NCI-H2227 (cell line): ENCODE measurements at regions not wholly inside any gene's neighbourhood (a gene's known extent, or its start where the extent isn't known, plus 50 kb on each side); places are given as distances from the start of the nearest gene placed in this dataset.

ENCODE experiments used
- DNase-seq: peaks from one replicate; lab custom pipeline; 2025; ENCODE audit not compliant: unreplicated experiment; lab: John Stamatoyannopoulos, UW

- DNase-seq, result no peak
Measured at GRCh38 chr10:130368761-130369560, 232.8 kb downstream of the GLRX3 start.

GRCh38 chr10:130369645-130370381 is 233.6 kb downstream of the GLRX3 start:
- DNase-seq, result no peak

DNA sequence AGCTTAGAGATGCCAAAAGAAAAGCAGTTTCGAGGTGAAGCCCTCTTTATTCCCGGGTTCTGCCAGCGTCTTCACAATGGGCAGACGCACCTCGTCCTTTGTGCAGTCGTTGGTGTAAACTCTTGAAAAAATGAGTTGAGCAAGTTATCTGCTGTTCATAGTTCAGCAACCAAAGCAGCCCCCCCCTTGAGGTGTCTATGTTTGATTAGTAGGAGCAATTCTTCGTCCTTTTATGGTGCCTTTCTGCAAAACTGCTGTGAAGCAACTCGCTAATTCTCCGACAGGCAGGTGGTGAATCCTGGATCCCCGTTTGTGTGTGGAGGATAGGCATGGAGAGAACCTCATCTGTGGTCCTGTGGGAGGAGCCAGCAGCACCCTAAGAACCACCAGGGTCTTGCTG is 234.5 kb downstream of the GLRX3 start:
- DNase-seq, result no peak

DNA sequence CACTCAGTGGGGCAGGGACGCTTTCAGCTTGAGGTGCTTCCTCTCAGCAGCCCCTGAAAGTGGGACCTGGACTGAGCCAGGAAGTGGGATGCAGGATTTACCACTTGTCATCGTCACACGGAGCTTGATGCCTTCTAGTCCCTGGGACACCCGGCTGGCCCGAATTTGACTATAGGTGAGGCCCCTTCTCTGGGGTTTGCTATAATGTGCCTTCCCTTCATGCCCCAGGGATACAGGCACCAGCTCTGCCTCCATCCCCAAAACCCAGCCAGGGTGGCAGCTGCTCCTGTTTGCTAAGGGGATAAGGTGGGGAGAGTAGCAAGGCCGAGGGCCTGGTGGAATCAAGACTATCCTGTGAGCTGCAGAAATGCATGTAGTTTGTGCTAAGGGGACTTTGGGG is 235.0 kb downstream of the GLRX3 start:
- DNase-seq, result no peak

DNA sequence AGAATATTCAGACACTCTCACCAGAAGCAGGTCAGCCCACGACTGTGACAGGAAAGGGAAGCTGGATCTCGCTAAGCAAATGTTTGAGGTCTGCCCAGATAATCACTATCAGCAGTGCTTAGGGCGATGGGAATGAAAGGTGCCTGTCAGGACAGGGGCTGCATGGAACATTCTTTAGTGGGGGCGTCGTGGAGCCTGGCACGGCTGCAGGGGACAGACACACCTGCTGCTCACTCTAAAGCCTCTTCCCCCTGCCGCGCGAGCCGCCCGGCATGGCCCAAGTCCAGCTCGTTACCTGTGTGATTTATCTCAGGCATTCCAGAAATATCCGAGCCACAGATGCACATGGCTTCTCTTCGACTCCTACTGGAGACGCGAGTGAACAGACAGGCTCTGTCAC is 235.5 kb downstream of the GLRX3 start:
- DNase-seq, result no peak

GRCh38 chr10:130372222-130372621 is 236.0 kb downstream of the GLRX3 start:
- DNase-seq, result no peak

- no peak for DNase-seq
Measured at GRCh38 chr10:130372866-130373265, 236.7 kb downstream of the GLRX3 start.

DNA sequence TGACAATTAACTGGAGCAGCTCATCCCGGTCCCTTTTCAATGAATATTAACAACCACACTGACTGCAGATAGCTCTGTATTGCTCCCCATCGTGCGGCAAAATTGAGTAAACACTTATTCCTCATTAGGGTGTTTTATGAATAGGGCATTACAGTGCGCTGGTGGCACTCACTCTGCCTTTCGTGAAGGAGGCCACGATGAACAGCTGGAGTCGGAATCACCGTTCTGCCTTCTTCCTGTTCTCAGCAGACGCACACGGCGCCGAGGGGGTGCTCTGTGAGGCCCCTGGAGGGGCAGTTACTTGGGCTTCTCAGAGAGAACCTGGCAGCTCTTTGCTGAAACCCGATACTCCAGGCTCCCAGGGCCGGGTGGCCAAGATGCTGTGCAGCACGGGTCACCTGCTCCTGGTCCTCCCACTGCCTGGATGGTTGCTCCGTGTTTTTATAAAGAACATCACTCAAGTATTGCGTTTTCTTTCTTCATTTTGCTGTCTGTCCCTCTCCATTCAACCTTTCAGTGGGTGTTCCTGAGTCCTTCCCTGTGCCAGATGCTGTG is 241.9 kb downstream of the GLRX3 start:
- DNase-seq, result no peak

GRCh38 chr10:130378556-130379400 is 242.6 kb downstream of the GLRX3 start:
- DNase-seq, result no peak

DNA sequence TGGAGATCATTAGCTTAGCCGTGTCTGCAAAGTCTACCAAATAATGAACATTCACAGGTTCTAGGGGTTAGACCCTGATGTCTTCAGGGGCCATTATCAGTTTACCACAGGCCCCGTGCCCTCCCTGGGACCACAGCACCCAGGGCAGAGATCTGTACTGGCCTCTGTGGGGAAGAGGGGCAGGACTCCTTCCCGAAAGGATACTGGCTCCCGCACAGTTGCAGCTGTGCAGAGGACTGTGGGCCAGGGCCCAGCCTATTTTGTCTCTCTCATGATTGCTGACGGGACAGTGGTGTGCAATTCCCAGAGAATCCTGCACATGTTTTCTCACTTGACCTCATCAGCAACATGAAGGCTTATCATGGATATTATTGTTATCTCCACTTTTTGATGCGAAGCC is 243.9 kb downstream of the GLRX3 start:
- no peak for DNase-seq

DNA sequence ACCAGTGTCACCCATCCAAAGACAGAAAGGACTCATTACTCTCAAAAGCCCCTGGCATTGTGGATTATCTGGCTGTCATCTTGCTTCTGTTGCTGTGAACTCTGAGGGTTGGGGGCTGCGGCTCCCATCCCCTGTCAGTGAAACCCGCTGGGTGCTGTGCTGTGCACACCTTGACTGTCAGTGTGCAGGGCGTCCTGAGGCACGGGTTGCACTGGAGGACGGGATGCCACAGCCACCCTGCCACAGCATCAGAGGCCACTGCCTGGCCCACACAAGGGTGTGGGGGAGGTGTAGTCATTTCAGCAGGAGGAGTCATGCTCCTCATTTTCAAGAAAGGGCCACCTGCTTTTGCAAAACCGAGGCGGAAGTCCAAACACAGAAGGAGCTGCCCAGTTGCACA is 245.8 kb downstream of the GLRX3 start:
- DNase-seq, result no peak

GRCh38 chr10:130387936-130388580 is 251.9 kb downstream of the GLRX3 start:
- no peak for DNase-seq

GRCh38 chr10:130388746-130389145 is 252.6 kb downstream of the GLRX3 start:
- DNase-seq, result no peak

DNA sequence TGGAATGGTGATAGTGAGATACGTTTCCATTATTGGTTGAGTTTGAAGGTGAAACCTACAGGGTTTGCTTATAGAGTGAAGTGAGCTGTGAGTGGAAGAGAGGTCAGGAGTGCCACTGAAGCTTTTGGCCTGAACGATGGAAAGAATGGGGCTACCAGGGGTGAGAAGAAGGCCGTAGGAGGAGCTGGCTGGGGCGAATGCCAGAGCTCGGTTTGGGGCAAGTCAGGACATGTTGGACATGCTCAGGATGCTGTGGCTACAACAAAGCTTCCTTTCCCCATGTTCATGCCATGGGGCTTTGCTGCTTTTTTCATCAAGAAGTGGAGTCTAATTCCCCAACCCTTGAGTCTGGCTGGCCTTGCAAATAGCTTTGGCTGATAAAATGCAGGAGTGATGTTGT is 253.7 kb downstream of the GLRX3 start:
- DNase-seq, result no peak

GRCh38 chr10:130392031-130392430 is 255.8 kb downstream of the GLRX3 start:
- no peak for DNase-seq

DNA sequence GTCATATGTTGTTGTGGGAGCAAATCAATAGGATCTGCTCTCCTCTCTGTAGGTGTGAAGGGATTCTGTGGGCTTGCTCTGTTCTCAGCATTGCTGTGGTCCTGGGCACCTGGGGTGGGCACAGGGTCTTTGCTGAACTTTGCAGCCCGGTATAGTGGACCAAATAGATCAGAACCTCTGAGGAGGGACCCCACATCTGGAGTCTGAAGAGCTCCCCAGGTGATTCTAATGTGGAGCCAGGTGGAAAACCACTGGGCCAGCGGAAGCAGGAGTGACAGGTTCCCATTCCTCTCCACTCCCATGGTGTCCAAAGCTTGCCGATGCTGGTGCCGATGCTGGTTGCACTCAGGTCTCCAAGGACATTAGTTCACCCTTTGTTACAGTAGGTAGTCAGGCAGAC is 257.2 kb downstream of the GLRX3 start:
- no peak for DNase-seq

DNA sequence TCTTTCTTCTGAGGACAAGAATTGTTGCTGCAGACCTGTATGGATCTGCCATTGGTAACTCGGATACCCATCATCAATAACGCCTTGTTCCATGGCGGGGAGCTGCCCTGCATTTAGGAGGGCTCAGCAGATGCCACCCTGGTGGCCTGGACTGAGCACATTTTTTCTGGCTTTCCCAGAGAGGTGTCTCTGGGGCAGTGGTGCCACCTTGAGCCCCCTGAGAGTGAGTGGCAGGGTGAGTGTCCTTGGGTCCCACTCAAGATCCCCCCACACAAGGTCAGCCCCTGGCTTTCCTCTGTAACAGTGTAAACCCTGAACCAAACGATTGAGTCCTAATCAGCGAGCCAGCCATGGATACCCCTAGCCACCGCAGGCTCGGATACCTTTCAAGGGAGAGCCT is 258.6 kb downstream of the GLRX3 start:
- no peak for DNase-seq

DNA sequence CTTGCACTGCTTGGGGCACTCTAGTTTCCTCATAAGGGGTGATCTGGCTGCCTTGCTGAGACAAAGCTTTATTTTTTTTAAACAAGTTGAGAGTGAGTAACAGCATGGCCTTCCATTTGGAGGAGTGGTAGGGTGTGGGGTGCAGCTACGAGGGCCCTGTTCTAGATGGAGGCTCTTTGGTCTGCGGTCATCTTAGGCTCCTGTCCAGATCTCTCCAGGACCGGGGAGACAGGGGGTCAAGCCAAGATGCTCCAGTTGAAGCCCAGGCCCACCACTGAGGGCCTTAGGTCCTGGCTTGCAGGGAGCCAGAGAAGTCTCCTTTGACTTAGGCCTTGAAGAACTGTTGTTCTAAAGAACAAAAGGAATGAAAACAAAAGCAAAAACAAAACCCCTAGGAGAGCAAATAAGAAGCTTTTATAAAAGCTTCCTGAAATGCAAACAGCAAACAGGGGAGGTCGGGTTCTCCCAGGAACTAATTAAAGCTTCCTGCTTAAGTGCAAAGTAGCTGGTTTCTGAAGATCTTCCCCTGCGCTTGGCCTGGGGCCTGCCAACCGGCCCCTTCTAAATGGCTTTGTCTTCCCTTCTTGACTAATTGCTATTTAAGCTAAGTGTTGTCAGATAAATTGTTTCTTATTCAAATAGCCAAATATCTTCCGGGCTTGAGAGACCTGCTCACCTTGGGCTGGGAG is 259.2 kb downstream of the GLRX3 start:
- no peak for DNase-seq

DNA sequence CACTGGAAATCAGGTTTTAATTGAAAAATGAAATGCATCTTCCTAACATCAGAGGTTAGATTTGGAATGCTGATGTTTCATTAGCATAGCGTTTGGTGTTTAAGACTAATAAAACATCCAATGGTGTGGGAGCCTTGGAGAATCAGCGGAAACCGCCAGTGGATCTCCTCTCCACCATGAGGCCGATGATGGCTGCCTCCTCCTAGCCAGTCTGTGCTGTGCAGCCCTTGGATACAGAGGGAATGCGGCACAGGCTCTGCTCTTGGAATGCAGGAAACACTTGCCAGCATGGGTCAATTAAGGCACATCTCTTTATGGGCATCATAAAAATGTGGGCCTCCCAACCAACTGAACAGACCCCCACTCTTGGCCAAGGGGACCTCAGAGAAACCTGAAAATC is 259.9 kb downstream of the GLRX3 start:
- DNase-seq, result no peak
